HG02884 (cell line): ENCODE measurements at regions not wholly inside any gene's neighbourhood (a gene's known extent, or its start where the extent isn't known, plus 50 kb on each side); places are given as distances from the start of the nearest gene placed in this dataset.

ENCODE experiments used
- ATAC-seq: cut with Tn5 transposase; IDR thresholded peaks from one replicate; pipeline ENCODE4 v1.9.1; 2021; ENCODE audit warnings: mild to moderate bottlenecking, moderate library complexity; ENCODE audit not compliant: unreplicated experiment

- no peak for ATAC-seq
These were observed 187.8 kb downstream of the CHST1 start for GRCh38 chr11:45477588-45477987.

- no peak for ATAC-seq
These were observed 189.3 kb downstream of the CHST1 start for GRCh38 chr11:45476126-45476525.

DNA sequence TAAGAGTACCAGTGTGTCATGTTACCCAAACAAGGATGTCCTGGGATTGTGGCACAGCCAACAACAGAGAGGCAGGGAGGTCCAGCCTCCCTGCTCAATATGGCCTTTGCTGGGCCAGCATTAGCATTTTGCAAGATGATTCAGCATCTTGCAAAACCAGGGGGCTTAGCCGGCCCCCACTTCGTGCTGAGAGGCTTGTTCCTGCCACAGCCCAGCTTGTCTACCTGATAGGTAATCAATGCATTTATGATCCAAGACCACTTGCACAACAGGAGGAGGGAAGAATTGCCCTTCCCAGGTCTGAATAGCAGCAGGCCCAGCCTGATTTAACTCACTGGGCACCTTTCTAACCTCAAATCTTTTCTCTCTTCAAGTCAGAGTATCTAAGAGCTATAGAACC lies 189.0 kb upstream of the SYT13 start:
- ATAC-seq, result no peak

- ATAC-seq, result no peak
These were observed 187.3 kb upstream of the SYT13 start for GRCh38 chr11:45473341-45473895.

DNA sequence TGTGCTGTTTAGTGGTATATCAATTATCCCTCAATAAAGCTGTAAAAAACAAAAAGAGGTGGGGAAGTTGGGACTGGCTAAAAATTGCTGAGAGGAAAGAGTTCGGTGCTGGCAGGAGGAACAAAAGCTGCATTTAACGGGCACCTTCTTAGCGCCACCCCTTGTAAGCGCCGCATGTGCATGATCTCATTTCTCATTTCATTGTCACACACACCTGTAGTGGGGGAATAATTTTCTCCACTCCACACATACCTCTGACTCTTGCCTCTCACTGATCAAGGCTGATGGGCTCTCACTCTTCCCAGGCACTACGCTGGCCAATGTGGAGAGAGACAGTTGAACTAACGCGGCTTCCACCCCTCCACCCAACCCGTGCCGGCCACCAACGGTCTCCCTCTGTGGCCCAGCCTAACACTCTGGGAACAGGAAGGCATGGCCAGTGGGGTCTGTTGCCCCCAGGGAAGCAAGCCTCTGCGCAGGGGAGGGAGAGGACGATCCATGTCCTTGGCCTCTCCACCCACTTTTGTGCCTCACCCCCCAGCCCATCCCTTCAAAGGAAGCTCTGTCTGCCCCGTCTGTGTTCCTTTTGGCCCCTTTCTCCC lies 186.7 kb upstream of the SYT13 start:
- no peak for ATAC-seq

DNA sequence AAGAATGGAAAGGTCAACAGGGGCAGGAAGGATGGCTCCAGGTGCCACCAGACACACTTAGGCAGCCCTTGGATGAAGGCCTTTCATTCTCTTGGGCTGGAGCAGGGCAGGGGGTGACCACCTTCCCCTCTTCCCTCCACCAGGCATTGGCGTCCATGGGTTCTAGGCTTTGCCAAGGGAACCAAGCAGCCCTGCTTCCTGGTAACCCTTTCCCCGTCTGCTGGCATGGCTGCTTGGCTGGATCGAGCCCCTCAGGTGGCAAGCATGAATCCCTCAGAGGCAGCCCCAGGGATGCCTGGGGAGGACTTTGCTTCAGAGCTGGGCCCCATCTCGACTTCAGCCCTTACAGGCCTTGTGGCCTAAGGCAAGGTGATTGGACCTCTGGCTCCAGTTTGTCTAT lies 185.1 kb upstream of the SYT13 start:
- no peak for ATAC-seq

DNA sequence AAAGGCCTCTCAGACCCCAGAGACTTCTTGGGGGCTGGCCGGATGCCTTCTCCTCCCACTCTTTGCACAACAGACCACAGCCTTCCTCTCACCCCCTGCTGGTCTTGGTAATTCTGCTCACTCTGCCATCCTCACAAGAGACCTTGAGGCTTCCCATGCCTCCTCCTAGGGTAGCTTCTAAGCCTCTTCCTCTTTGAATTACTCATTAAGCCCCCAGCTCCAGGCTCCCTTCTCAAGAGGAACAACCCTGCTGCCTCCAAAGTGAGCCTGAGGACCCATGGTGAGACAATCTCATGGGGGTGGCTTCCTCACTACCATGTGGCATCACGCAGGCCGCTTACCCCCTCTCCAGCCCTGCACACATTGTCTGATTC lies 184.6 kb upstream of the SYT13 start:
- no peak for ATAC-seq

GRCh38 chr11:45470151-45470793 lies 184.1 kb upstream of the SYT13 start:
- no peak for ATAC-seq

- no peak for ATAC-seq
These were observed 182.2 kb upstream of the SYT13 start for GRCh38 chr11:45468267-45468856.

GRCh38 chr11:45463541-45463940 lies 177.4 kb upstream of the SYT13 start:
- no peak for ATAC-seq

GRCh38 chr11:45461514-45461913 lies 175.4 kb upstream of the SYT13 start:
- ATAC-seq, result no peak

GRCh38 chr11:45459491-45459890 lies 173.3 kb upstream of the SYT13 start:
- ATAC-seq, result no peak

DNA sequence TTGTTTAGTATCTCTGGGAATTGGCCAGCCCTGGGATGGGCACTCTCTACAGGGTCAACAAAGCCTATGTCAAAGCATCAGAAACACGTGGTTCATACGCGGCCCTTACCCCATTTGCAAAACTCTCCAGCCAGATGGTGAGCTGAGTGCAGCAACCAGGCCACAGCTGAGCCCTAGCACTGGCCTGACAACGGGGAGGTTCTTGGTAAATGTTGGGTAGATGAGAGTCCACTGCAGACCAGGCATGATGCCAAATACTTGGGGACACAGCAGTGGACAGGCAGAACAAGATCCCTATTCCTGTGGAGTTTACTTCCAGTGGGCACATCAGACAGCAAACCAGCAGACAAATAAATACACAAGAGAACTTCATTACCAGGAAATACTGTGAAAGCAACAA lies 172.1 kb upstream of the SYT13 start:
- ATAC-seq, result no peak

DNA sequence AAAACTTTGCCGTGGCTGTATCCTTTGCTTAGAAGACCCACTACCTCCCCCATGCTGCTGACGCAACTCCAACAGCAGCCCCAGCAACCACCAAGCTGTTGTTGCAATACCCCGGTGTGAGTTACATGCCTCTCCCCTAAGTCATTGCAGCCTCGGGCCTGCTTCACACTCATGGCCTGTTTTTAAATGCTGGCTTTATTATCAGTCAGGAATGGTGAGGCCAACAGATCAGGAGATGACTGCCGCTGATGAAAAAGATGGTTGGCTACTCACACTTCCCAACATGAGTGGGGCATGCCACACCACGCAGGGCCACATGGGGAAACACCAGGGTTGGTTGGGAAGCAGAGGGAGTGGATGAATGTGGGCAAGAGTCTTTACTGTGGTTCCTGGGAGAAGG lies 171.5 kb upstream of the SYT13 start:
- no peak for ATAC-seq

DNA sequence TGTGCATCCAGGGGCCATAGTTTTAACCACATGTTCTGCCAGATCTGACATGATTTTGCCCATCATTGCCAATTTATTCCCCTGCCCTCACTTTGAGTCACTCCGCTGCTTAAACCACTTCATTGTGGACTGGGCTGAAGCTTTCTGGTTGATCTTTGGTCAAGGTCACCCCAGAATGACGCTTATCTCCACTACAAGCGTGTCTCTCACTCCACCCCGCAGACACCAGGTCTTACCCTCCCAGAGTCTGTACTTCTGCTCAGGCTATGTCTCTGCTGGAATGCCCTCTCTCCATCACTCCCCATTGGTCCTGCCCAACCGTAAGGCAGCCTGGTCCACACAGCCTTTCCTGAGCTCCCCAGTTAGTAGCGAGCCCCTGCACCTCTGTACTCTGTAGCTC lies 170.5 kb upstream of the SYT13 start:
- no peak for ATAC-seq

DNA sequence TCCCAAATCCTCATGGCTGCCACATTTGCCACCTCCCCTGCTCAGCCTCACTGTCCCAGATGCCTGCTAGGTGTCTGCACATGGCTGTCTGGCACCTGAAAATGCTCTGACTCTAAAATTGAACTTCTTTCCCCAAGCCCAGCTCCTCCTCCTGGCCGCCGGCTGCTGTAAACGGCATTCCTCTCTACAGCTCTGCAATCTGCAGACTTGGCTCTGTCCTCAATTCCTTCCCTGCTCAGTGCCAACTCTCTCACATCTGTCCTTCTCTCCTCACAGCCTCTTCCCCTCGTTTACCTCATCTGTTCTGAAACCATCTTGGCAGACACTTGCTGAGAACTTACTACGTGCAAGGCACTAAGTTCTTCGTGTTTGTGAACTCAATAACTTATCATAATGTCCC lies 169.4 kb upstream of the SYT13 start:
- no peak for ATAC-seq

- ATAC-seq, result no peak
These were observed 168.8 kb upstream of the SYT13 start for GRCh38 chr11:45454917-45455401.

GRCh38 chr11:45453721-45454120 lies 167.6 kb upstream of the SYT13 start:
- ATAC-seq, result no peak

DNA sequence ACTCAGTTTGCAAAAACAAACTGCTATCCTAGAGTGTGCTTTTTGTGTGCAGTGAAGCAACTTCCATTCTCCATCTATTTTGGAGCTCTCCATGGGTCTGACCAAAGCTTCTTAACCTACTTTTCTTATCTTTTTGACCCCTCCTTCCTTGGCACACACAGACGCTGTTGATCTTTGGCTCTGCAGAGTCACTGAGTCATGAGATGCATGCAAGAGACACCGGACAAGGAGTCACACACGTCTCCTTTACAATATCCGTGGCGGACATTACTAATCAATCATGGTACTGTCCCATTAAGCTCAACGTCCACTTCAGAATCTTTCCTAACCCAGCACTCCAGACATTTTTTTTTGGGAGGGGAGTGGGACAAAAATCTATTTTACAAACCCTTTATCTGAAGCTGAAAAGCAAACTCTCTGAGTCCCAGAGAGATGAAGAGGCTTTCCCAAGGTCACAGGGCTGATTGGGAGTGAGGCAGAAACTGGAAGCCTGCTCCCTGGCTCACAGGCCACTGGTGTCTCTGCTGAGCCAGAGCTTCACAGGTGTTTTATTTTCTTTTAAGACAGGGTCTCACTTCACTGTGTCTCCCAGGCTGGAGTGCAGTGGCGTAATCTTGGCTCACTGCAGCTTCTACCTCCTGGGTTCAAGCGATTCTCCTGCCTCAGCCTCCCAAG lies 165.8 kb upstream of the SYT13 start:
- no peak for ATAC-seq

DNA sequence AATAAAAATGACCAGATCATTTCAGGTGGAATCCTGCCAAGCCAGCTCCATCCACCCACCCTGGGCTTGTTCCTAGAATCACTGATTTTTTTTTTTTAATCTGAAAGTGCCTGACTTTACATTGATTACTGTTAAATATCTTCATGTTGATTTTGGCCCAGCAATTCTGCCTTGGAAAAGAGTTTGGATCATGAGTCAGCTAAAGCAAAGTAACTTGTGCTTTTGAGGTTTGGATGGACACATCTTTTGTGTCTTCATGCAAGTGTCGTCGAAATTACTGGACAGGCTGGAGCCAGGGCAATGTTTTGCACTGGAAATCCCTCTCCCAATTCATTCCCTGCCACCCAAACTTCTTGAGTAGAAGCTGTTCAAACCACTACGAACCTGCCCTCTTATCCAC lies 164.0 kb upstream of the SYT13 start:
- ATAC-seq, result no peak

- ATAC-seq, result no peak
These were observed 163.0 kb upstream of the SYT13 start for GRCh38 chr11:45449036-45449601.
